ENCODE measurements at regions not wholly inside any gene's neighbourhood (a gene's known extent, or its start where the extent isn't known, plus 50 kb on each side); places are given as distances from the start of the nearest gene placed in this dataset.

DNA sequence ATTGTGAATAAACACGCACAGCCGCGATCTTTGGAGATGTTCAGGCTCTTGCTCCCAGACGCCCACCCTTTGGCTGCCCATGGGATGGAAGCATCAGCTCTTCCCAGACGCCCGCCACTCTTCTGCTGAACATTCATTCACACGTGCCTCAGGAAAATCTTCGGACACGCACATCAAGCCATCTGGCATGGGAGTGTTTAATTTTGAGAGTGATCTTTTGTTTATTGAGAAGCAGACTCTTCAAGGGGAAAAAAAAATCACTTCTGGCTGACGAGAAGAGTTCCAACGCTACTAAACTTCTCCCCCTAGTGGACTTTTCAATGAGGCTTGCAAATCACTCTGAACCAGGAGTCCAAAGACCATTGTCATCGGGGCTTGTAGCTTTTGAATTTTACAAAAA, 62.0 kb upstream of the NUDT7 start:
- peak in 7 of 56 donors; percentile 1 to 16 (median 4) for DNase-seq

DNA sequence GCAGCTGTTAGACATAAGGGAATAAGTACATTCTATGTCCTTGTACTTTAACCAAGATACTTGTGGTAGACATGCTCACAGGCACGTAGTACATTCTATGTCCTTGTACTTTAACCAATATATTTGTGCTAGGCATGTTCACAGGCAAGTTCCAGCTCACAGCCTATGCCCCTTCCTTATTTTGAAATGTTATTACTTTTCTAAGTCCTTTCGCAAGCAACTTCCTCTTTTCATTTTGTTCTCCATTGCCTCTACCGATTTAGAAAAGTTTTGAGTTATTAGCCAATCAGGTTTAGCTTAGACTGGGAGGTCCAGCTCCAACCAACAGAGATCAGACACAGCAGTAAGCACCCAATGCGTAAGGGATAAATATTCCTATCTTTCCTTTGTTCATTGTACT, 60.1 kb upstream of the NUDT7 start:
- no peak for DNase-seq

DNA sequence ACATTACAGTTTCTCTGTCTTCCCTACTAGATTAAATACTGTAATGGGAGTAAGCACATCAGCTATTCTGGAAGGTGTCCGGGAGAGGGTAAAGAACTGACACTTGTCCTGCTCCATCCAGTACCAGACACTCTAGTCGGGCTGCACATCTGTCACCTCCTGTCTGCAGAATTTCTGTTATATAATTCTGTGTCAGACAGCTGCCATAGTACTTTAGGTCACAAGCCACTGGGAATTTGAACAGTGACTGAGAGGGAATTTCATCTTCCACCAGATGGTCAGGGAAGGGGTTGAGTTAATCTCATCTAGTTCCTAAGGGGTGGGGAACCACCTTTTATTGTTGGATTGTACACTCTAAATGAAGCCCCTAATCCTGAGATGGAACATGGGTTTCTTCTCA, 58.6 kb upstream of the NUDT7 start:
- no peak for DNase-seq

GRCh38 chr16:77666771-77667170, 55.5 kb upstream of the NUDT7 start:
- no peak for DNase-seq

GRCh38 chr16:77668201-77668600, 54.1 kb upstream of the NUDT7 start:
- no peak for DNase-seq

DNA sequence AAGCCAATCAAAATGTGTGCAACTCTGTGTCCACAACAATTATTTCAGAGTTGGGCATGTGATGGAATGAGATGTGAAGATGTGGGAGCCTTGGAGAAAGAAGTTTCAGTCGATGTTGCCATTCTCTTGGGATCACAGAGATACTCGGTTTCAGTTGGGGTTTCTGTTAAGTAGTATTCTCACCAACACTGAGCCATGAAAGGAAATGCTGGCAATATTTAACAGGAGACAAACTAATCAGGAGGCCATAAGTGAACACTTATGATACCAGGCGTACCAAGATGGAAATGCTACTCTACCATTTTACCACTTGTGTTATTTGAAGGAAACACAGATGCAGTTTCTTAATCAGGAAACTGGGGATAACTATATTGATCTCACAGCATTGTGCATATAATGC, 53.3 kb upstream of the NUDT7 start:
- no peak for DNase-seq

Data from amygdala (tissue), 56 donors.